Adrenal gland (tissue), 9 donors: ENCODE measurements at regions not wholly inside any gene's neighbourhood (a gene's known extent, or its start where the extent isn't known, plus 50 kb on each side); places are given as distances from the start of the nearest gene placed in this dataset.

ENCODE experiments used
- DNase-seq, 7 donors: peaks; one replicate each; pipeline ENCODE4 v3.0.0-alpha.2; 2019 to 2020
- H3K27ac ChIP-seq, 5 donors: fragments of 200-600 bp; sonication (generic) in 4 of 5; 1 replicate in 3 of 5; 2 replicates in 2 of 5; pipeline versions ENCODE4 v1.5.1 to v1.8.0; 2016 to 2020; ENCODE audit warnings: mild to moderate bottlenecking in 1 of 5
- H3K27me3 ChIP-seq: fragments of 200-600 bp; 2 replicates; pipeline ENCODE4 v1.8.0; 2021
- H3K36me3 ChIP-seq, 2 donors: fragments of 200-600 bp; replicated peaks in 1 of 2; 1 replicate in 1 of 2; 2 replicates in 1 of 2; pipeline versions ENCODE4 v1.5.1 to v1.8.0; 2018 to 2022
- H3K4me1 ChIP-seq, 2 donors: fragments of 200-600 bp; replicated peaks in 1 of 2; 1 replicate in 1 of 2; 2 replicates in 1 of 2; pipeline versions ENCODE4 v1.5.1 to v1.8.0; 2018 to 2021
- H3K4me3 ChIP-seq, 4 donors: fragments of 200-600 bp; sonication (generic) in 3 of 4; one replicate each; pipeline ENCODE4 v1.5.1; 2016 to 2018
- H3K9me3 ChIP-seq, 3 donors: fragments of 200-600 bp; sonication (generic) in 1 of 3; replicated peaks in 1 of 3; 1 replicate in 2 of 3; 2 replicates in 1 of 3; pipeline versions ENCODE4 v1.5.1 to v1.8.0; 2016 to 2021
- CTCF ChIP-seq, 6 experiments: fragments of 450-650 bp in 4 of 6; fragments of 200-600 bp in 2 of 6; sonication (generic) in 1 of 6; IDR thresholded peaks; 1 replicate in 5 of 6; 2 replicates in 1 of 6; pipeline versions ENCODE4 v1.5.1 to v1.8.0; 2016 to 2021; ENCODE audit warnings: antibody characterized with exemption in 6 of 6, mild to moderate bottlenecking in 2 of 6, moderate library complexity in 1 of 6
- POLR2A ChIP-seq, 2 donors: fragments of 450-650 bp; IDR thresholded peaks; one replicate each; pipeline ENCODE4 v1.6.1; 2017; ENCODE audit warnings: antibody characterized with exemption in 2 of 2, mild to moderate bottlenecking in 2 of 2, moderate library complexity in 1 of 2
- WGBS, 4 donors: extraction: QIAGEN DNeasy Blood & Tissue Kit in 2 of 4; methylation state at CpG; one replicate each; pipeline versions ENCODE4 v1.1.5 to v1.1.7; 2013 to 2017; 5-methylcytosine and 5-hydroxymethylcytosine counted together
- intact Hi-C, 2 donors: fragments of 100-400 bp; cut with DNase I; formaldehyde crosslinking; loops; one replicate each; pipeline versions ENCODE4 v1.14.1 to v1.15.0; 2022 to 2023
- donor health status: healthy with polysubstance abuse.
- donor health status: Bipolar disorder and iron deficiency.
- donor health status: DM: yes; HTN: yes; CAD: no.
- donor health status: DM: no; HTN: no; CAD: no.
- donor health status: DM: no; HTN: no; CAD: no.

GRCh38 chr3:31196261-31196660 is 301.8 kb upstream of the GADL1 start:
- Histone ChIP-seq H3K27ac (peak overlapping the region in 1 of 5 donors; percentile 29), H3K4me3 (no peak overlapping the region), H3K27me3 (no peaks in the 10 kb centered on the region), H3K9me3 (no peaks in the 10 kb centered on the region), H3K4me1 (no peaks in the 10 kb centered on the region), H3K36me3 (no peaks in the 10 kb centered on the region)
- TF ChIP-seq POLR2A (IDR thresholded peaks at IDR 0.05): no peak
- TF ChIP-seq CTCF (IDR thresholded peaks at IDR 0.05): no peak
- intact Hi-C loops: no loop called here
- DNase-seq: no peak

GRCh38 chr3:31196881-31197364 is 302.5 kb upstream of the GADL1 start:
- peak in 1 of 7 donors; percentile 28 for DNase-seq
- Histone ChIP-seq H3K27me3 (no peaks in the 10 kb centered on the region), H3K4me3 (no peak overlapping the region), H3K9me3 (no peaks in the 10 kb centered on the region), H3K36me3 (no peaks in the 10 kb centered on the region), H3K4me1 (no peaks in the 10 kb centered on the region), H3K27ac (peak overlapping the region in 1 of 5 donors; percentile 26)
- intact Hi-C loops: no loop called here
- TF ChIP-seq POLR2A (IDR thresholded peaks at IDR 0.05) (no peak), CTCF (IDR thresholded peaks at IDR 0.05) (no peak)
- 51 to 64% (median 55%) methylated on average over 7 of the region's 7 CpGs for WGBS, 4 donors

- 92 to 94% (median 93%) methylated on average over 2 of the region's 2 CpGs for WGBS, 4 donors
- no peaks in the 10 kb centered on the region for H3K4me1 ChIP-seq
- no peaks in the 10 kb centered on the region for H3K27me3 ChIP-seq
- intact Hi-C loops: no loop called here
- no peak overlapping the region for H3K27ac ChIP-seq
- no peak overlapping the region for H3K4me3 ChIP-seq
- TF ChIP-seq POLR2A (IDR thresholded peaks at IDR 0.05) (no peak), CTCF (IDR thresholded peaks at IDR 0.05) (no peak)
- DNase-seq: no peak
- no peaks in the 10 kb centered on the region for H3K9me3 ChIP-seq
- H3K36me3 ChIP-seq: no peaks in the 10 kb centered on the region
These were observed 303.5 kb upstream of the GADL1 start for GRCh38 chr3:31197941-31198340.

GRCh38 chr3:31198890-31199289 is 304.4 kb upstream of the GADL1 start:
- Histone ChIP-seq H3K27me3 (no peaks in the 10 kb centered on the region), H3K27ac (no peak overlapping the region), H3K4me3 (no peak overlapping the region), H3K9me3 (no peaks in the 10 kb centered on the region), H3K4me1 (no peaks in the 10 kb centered on the region), H3K36me3 (no peaks in the 10 kb centered on the region)
- intact Hi-C loops: no loop called here
- TF ChIP-seq POLR2A (IDR thresholded peaks at IDR 0.05) (no peak), CTCF (IDR thresholded peaks at IDR 0.05) (no peak)
- DNase-seq: no peak
